ENCODE measurements at regions not wholly inside any gene's neighbourhood (a gene's known extent, or its start where the extent isn't known, plus 50 kb on each side); places are given as distances from the start of the nearest gene placed in this dataset.

DNA sequence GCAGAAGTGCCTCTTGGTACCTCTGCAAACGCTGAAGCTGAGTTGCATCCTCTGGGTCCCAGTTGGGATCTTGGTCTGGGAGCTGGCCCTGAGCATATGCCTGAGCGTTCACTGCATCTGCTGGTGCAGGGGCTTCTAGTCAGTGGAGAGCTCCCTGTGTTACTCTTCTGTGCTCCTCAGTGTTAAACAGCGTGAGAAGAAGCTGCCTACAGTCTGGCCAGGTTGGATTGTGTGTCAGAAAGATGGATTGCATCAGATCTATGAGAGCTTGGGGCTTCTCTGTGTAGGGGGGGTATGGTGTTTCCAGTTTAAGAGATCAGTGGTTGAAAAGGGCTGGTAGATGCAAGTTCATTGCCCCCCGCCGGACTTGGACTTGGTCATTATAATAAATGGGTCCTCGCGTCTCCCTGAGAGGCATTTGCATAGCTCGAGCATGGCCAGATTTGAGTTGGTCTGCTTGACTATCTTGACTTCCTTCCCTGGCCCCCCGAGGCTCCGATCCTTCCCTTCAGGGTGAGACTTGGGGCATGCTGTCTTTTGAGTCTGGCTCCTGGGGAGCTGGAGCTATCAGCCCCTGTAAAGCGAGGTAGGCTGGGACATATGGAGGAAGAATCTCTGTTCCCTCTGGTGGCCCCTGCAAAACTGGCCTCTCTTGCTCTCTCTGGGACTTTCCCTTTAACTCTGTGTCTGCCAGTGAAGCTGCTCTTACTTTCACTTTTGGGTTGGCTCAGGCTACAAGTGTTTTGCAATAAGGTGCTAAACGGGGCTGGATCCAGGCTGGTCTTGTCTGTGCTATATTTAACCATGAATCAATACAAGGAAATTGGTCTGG, 52.9 kb downstream of the OR10H4 start:
- no TSS peak for BruUV-seq (replicated peaks)
- dilution Hi-C loops (cut with HindIII; ENCODE audit: low sequenced_read_pairs, unreplicated experiment) = no loop called here
- intact Hi-C loops (cut with micrococcal nuclease) = no loop called here
- ChIA-PET CTCF (interaction anchor here (1.2 kb wide), 1 partner anchor 8 kb away, joined by 4 read pairs; no protein-coding TSS in a partner anchor), POLR2A (ENCODE audit: unreplicated experiment) (interaction anchor here (0.6 kb wide), 1 partner anchor 236 kb away, joined by 4 read pairs; no protein-coding TSS in a partner anchor)
- peak; percentile 77 for DNase-seq
- H3K23ac ChIP-seq (ENCODE audit: low read depth, low read length) = no peak overlapping the region
- H2AK9ac ChIP-seq (replicated peaks; ENCODE audit: low read depth, low read length, poor library complexity) = peak overlapping the region; percentile 91
- peak overlapping the region; percentile 60 for H2BK120ac ChIP-seq (ENCODE audit: low read depth, low read length)
- TF ChIP-seq, protein P1, sequence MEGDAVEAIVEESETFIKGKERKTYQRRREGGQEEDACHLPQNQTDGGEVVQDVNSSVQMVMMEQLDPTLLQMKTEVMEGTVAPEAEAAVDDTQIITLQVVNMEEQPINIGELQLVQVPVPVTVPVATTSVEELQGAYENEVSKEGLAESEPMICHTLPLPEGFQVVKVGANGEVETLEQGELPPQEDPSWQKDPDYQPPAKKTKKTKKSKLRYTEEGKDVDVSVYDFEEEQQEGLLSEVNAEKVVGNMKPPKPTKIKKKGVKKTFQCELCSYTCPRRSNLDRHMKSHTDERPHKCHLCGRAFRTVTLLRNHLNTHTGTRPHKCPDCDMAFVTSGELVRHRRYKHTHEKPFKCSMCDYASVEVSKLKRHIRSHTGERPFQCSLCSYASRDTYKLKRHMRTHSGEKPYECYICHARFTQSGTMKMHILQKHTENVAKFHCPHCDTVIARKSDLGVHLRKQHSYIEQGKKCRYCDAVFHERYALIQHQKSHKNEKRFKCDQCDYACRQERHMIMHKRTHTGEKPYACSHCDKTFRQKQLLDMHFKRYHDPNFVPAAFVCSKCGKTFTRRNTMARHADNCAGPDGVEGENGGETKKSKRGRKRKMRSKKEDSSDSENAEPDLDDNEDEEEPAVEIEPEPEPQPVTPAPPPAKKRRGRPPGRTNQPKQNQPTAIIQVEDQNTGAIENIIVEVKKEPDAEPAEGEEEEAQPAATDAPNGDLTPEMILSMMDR (conservative IDR thresholded peaks at IDR 0.05; ENCODE audit: low read depth, low read length) = 0 out of 2 replicates have a peak, but pooled peaks have one; percentile 2
- TF ChIP-seq CEBPB (IDR thresholded peaks at IDR 0.05; ENCODE audit: low read depth, low read length) (peak; percentile 89), SMC3 (IDR thresholded peaks at IDR 0.05; ENCODE audit: low read depth, low read length) (no peak)
- H4K5ac ChIP-seq (ENCODE audit: low read depth, low read length) = peak overlapping the region; percentile 21
- no peak overlapping the region for H2BK5ac ChIP-seq (ENCODE audit: low read depth, low read length, poor library complexity, severe bottlenecking)
- no peak overlapping the region for H2AK5ac ChIP-seq (ENCODE audit: low read depth, low read length)
- no peaks in the 10 kb centered on the region for H3K79me1 ChIP-seq (ENCODE audit: low read depth in 1 of 2, low read length in 2 of 2)
- no peaks in the 10 kb centered on the region for H3K9me3 ChIP-seq (ENCODE audit: control insufficient read depth, insufficient read depth, low read length)
- 63% methylated on average over 2 of the region's 12 CpGs; no CpG with 5 or more reads in 1 of the 2 experiments for WGBS, 2 experiments (ENCODE audit: extremely low coverage in 2 of 2, insufficient read length in 1 of 2)
- H2BK20ac ChIP-seq (ENCODE audit: low read depth, low read length) = no peak overlapping the region
- peak overlapping the region; percentile 1; the same call in 1 of the 2 replicates for H3K18ac ChIP-seq (ENCODE audit: low read depth, low read length)
- no peaks in the 10 kb centered on the region for H3K36me3 ChIP-seq (ENCODE audit: control insufficient read depth, insufficient read depth, low read length)
- no peaks in the 10 kb centered on the region for H3K27me3 ChIP-seq (ENCODE audit: control insufficient read depth, insufficient read depth, low read length)
- in situ Hi-C loops (cut with MboI; ENCODE audit: low sequenced_read_pairs) = no loop called here
- peak overlapping the region; percentile 67 for H3K9ac ChIP-seq (ENCODE audit: low read depth, low read length)
- H2AFZ ChIP-seq (replicated peaks; ENCODE audit: low read length, poor library complexity) = peak overlapping the region; percentile 91
- peak overlapping the region; percentile 24 for H3K4ac ChIP-seq (ENCODE audit: low read depth, low read length)
- H3K4me2 ChIP-seq (ENCODE audit: low read depth, low read length) = peak overlapping the region; percentile 66
- peak overlapping the region; percentile 57 to 64; a peak in 2 of 4 replicates for H4K8ac ChIP-seq (ENCODE audit: low read depth in 2 of 2, low read length in 2 of 2)
- H2BK15ac ChIP-seq (ENCODE audit: low read depth, low read length) = no peak overlapping the region
- peak overlapping the region; percentile 31 for H3K4me3 ChIP-seq (ENCODE audit: insufficient read depth, low read depth, low read length)
- H3K9me1 ChIP-seq (ENCODE audit: insufficient read depth, low read length) = no peaks in the 10 kb centered on the region
- 0 out of 2 replicates have a peak overlapping the region, but pooled peaks have one; percentile 40 for H3K14ac ChIP-seq (replicated peaks; ENCODE audit: low read depth, low read length)
- peak; percentile 86 for ATAC-seq (ENCODE audit: low read depth)
- H4K20me1 ChIP-seq (ENCODE audit: insufficient read depth, low read length) = no peaks in the 10 kb centered on the region
- no peak overlapping the region for H4K91ac ChIP-seq (ENCODE audit: insufficient read depth, low read depth, low read length)
- H3K56ac ChIP-seq (ENCODE audit: extremely low read depth, insufficient read depth, low read length) = no peak overlapping the region; the same call in 1 of the 2 replicates
- peaks cover 6% of the 10 kb centered on the region; the same call in 1 of the 2 replicates for H3K4me1 ChIP-seq (ENCODE audit: control insufficient read depth, insufficient read depth, low read length)
- peak overlapping the region; percentile 56; the same call in 1 of the 2 replicates for H3K27ac ChIP-seq (ENCODE audit: insufficient read depth, low read length)

Data from IMR-90 (cell line).